ENCODE measurements at regions not wholly inside any gene's neighbourhood (a gene's known extent, or its start where the extent isn't known, plus 50 kb on each side); places are given as distances from the start of the nearest gene placed in this dataset.

DNA sequence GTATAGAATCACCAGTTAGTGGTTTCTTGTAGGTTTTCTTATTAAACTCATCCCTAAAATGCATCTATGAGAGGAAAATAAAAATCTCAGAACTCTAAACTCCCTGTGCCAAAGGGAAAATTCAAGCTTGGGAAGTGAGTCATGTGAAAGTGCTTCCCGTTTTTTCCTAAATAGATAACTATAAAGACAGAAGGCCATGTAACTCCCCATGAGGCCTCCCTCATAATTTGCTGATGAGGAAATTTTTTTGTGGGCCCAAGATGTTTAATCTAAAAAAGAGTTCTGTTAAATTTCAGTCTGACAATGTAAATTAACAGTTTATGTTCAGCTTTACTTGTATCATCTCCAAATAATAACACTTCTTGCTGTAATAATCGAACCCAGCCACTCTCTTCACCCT lies 1273.9 kb downstream of the OTOL1 start:
- H3K27ac ChIP-seq (ENCODE audit: low read depth, low read length), result no peak overlapping the region
- H3K27me3 ChIP-seq (ENCODE audit: control insufficient read depth, insufficient read depth, low read length), result no peaks in the 10 kb centered on the region
- no peak overlapping the region for H3K9ac ChIP-seq (ENCODE audit: low read depth, low read length)
- no peaks in the 10 kb centered on the region for H3K36me3 ChIP-seq (ENCODE audit: control insufficient read depth, insufficient read depth, low read length)
- H3K4me3 ChIP-seq (ENCODE audit: low read depth, low read length), result no peak overlapping the region
- H3K9me3 ChIP-seq (ENCODE audit: control insufficient read depth, insufficient read depth, low read length), result peaks cover 11% of the 10 kb centered on the region; the same call in 1 of the 2 replicates
- H3K4me1 ChIP-seq (ENCODE audit: control insufficient read depth, insufficient read depth, low read length), result peaks cover 16% of the 10 kb centered on the region

DNA sequence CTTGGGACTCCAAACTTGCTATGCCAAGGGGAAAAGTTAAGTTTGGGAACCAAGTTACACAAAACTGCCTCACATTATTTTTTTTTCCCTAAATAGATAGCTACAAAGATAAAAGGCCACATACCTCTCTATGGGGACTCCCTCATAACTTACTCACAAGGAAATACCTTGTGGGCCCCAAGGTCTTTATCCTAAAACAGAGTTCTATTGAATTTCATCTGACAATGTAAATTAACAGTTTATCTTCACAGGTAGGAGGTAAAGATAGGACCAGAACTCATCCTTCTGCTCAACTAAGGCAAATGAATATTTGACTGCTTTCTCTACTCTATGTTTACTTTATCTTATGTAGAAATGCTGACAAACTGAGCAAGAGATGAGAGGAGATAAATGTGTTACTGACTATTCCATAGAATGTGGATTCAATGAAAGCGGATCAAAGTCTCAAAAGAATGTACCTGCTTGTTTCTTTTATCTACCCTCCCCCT lies 1278.0 kb downstream of the OTOL1 start:
- H3K36me3 ChIP-seq (ENCODE audit: control insufficient read depth, insufficient read depth, low read length), result no peaks in the 10 kb centered on the region
- H3K27ac ChIP-seq (ENCODE audit: low read depth, low read length), result peak overlapping the region; percentile 87
- H3K27me3 ChIP-seq (ENCODE audit: control insufficient read depth, insufficient read depth, low read length), result no peaks in the 10 kb centered on the region
- H3K9me3 ChIP-seq (ENCODE audit: control insufficient read depth, insufficient read depth, low read length), result no peaks in the 10 kb centered on the region
- H3K4me1 ChIP-seq (ENCODE audit: control insufficient read depth, insufficient read depth, low read length), result peaks cover 18% of the 10 kb centered on the region
- H3K9ac ChIP-seq (ENCODE audit: low read depth, low read length), result no peak overlapping the region
- H3K4me3 ChIP-seq (ENCODE audit: low read depth, low read length), result no peak overlapping the region

DNA sequence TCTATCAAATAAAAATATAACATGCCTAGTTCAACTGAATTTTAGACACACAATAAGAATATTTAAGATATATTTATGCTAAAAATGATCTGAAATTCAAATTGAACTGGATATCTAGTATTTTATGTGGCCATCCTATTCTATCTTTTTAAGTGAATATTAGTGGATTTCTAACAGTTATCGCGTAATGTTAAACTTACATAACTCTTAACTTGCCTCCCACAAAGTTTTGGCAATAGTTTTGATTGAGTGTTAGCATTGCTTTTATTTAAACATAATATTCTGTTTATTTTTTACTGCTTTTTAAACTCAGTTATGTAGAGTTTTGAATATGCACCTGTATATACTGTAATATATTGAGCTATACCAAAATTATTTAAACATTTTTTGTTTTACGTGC lies 1279.5 kb downstream of the OTOL1 start:
- Histone ChIP-seq H3K9ac (ENCODE audit: low read depth, low read length) (no peak overlapping the region), H3K27ac (ENCODE audit: low read depth, low read length) (no peak overlapping the region), H3K9me3 (ENCODE audit: control insufficient read depth, insufficient read depth, low read length) (no peaks in the 10 kb centered on the region), H3K4me3 (ENCODE audit: low read depth, low read length) (no peak overlapping the region), H3K36me3 (ENCODE audit: control insufficient read depth, insufficient read depth, low read length) (no peaks in the 10 kb centered on the region), H3K4me1 (ENCODE audit: control insufficient read depth, insufficient read depth, low read length) (peaks cover 18% of the 10 kb centered on the region), H3K27me3 (ENCODE audit: control insufficient read depth, insufficient read depth, low read length) (no peaks in the 10 kb centered on the region)

DNA sequence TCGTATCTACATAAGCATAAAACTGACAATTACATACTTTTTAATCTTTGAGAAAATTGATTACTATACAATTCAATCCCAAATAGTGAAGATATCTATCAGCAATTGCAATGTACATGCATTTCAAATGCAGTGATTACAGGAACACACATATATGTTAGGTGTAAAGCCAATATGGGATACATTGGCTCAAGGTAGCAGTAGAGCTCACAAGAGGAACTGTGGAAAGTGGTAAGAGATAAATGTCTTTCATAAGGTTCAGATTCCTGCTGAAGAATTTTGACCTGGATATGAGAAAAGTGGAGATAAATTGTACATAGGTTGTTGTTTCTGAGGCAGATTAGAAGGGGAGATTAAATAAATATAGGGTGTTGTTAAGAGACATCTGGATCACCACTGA lies 1280.5 kb downstream of the OTOL1 start:
- H3K9ac ChIP-seq (ENCODE audit: low read depth, low read length), result no peak overlapping the region

DNA sequence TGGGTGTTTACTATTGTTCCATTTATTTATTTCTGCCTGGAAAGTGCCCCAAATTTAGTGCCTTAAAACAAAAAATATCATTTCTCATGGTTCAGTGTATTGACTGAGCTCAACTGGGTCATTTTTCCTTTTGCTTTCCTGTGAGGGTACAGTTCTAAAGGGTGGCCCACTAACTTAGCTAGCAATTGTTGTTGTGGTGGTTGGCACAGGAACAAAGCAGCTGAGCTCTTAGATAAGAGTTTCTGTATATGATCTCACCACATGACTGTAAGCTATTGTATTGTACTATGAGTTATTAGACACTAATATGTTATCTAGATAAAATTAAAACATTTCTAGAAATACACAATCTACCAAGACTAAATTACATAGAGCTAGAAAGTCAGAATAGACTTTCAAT lies 1283.7 kb downstream of the OTOL1 start:
- Histone ChIP-seq H3K27ac (ENCODE audit: low read depth, low read length) (no peak overlapping the region), H3K9ac (ENCODE audit: low read depth, low read length) (no peak overlapping the region), H3K36me3 (ENCODE audit: control insufficient read depth, insufficient read depth, low read length) (no peaks in the 10 kb centered on the region), H3K4me1 (ENCODE audit: control insufficient read depth, insufficient read depth, low read length) (peaks cover 5% of the 10 kb centered on the region), H3K4me3 (ENCODE audit: low read depth, low read length) (no peak overlapping the region), H3K27me3 (ENCODE audit: control insufficient read depth, insufficient read depth, low read length) (no peaks in the 10 kb centered on the region), H3K9me3 (ENCODE audit: control insufficient read depth, insufficient read depth, low read length) (peaks cover 8% of the 10 kb centered on the region; the same call in 1 of the 2 replicates)

More for the DNA sequence above, 1280.5 kb downstream of the OTOL1 start:
- Histone ChIP-seq H3K27me3 (ENCODE audit: control insufficient read depth, insufficient read depth, low read length) (no peaks in the 10 kb centered on the region), H3K27ac (ENCODE audit: low read depth, low read length) (no peak overlapping the region), H3K4me3 (ENCODE audit: low read depth, low read length) (no peak overlapping the region), H3K4me1 (ENCODE audit: control insufficient read depth, insufficient read depth, low read length) (peaks cover 18% of the 10 kb centered on the region), H3K9me3 (ENCODE audit: control insufficient read depth, insufficient read depth, low read length) (no peaks in the 10 kb centered on the region), H3K36me3 (ENCODE audit: control insufficient read depth, insufficient read depth, low read length) (no peaks in the 10 kb centered on the region)

DNA sequence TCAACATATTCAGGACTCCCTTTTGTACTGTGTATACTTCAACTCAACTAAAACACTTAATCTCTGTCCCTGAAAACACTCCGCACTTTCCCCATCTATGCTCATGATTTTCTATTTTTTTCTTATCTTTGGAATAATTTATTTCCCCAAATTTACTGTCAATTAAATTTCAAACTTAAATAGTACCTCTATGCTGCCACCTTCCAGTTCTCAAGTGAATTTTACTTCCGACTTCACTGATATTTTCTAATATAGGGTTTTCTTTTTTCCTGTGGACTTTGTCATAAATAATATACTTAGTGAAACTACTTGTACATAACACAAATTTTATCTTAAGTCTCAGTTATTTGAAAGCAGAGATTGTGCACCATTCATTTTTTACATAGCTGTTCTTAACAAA lies 1303.3 kb downstream of the OTOL1 start:
- Histone ChIP-seq H3K27me3 (ENCODE audit: control insufficient read depth, insufficient read depth, low read length) (no peaks in the 10 kb centered on the region), H3K4me3 (ENCODE audit: low read depth, low read length) (no peak overlapping the region), H3K36me3 (ENCODE audit: control insufficient read depth, insufficient read depth, low read length) (no peaks in the 10 kb centered on the region), H3K9me3 (ENCODE audit: control insufficient read depth, insufficient read depth, low read length) (no peaks in the 10 kb centered on the region), H3K27ac (ENCODE audit: low read depth, low read length) (no peak overlapping the region), H3K9ac (ENCODE audit: low read depth, low read length) (no peak overlapping the region), H3K4me1 (ENCODE audit: control insufficient read depth, insufficient read depth, low read length) (0 out of 2 replicates have a peak, but pooled peaks cover 5% of the 10 kb centered on the region)

DNA sequence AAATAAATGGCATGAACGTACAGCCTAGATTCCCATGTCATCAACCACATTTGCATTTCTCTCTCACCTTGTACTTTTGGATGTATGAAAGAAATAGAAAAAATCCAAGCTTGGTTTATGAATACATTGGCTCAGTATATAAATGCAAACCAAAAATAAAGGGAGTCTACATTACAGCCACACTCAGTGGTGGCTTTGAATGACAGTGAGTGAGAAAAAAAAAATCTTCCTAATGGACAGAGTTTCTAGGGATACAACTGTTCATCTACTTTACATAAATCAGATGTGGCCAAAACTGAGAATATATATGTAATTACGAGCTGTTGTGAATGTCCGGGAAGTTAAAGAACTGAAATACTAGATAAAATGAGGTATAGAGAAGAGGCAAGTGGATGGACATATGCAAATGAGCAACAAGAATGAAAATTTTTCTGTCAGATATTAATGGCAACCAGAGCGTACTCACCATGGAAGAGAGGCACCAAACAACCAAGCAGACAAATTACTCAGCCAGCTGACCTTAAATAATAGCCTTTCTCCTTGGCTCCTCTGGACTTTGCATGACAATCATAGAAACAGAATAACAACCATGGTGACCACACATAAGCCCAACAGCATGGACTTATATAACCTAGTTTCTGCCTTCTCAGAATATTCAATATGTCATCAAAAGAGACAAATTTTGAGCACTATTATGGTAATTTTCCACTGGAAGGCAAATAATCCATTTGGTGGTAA lies 1305.8 kb downstream of the OTOL1 start:
- no peak overlapping the region for H3K4me3 ChIP-seq (ENCODE audit: low read depth, low read length)
- no peaks in the 10 kb centered on the region for H3K36me3 ChIP-seq (ENCODE audit: control insufficient read depth, insufficient read depth, low read length)
- no peaks in the 10 kb centered on the region for H3K9me3 ChIP-seq (ENCODE audit: control insufficient read depth, insufficient read depth, low read length)
- H3K9ac ChIP-seq (ENCODE audit: low read depth, low read length), result no peak overlapping the region
- no peaks in the 10 kb centered on the region for H3K27me3 ChIP-seq (ENCODE audit: control insufficient read depth, insufficient read depth, low read length)
- H3K4me1 ChIP-seq (ENCODE audit: control insufficient read depth, insufficient read depth, low read length), result 0 out of 2 replicates have a peak, but pooled peaks cover 5% of the 10 kb centered on the region
- H3K27ac ChIP-seq (ENCODE audit: low read depth, low read length), result no peak overlapping the region

DNA sequence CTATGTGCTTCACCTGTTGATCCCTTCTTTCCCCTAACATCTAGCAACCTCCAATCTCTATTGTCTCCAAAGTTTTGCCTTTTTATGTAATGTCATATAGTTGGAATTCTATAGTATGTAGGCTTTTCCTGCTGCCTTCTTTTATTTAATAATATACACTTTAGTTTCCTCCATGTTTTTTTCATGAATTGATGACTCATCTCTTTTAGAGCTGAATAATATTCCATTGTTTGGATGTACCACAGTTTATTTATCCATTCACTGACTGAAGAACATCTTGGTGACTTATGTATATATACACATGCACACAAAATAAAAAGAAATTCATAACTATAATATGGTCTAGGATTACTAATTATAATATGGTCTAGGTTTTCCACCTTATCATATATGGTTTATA lies 1314.2 kb downstream of the OTOL1 start:
- Histone ChIP-seq H3K27ac (ENCODE audit: low read depth, low read length) (no peak overlapping the region), H3K27me3 (ENCODE audit: control insufficient read depth, insufficient read depth, low read length) (no peaks in the 10 kb centered on the region)

DNA sequence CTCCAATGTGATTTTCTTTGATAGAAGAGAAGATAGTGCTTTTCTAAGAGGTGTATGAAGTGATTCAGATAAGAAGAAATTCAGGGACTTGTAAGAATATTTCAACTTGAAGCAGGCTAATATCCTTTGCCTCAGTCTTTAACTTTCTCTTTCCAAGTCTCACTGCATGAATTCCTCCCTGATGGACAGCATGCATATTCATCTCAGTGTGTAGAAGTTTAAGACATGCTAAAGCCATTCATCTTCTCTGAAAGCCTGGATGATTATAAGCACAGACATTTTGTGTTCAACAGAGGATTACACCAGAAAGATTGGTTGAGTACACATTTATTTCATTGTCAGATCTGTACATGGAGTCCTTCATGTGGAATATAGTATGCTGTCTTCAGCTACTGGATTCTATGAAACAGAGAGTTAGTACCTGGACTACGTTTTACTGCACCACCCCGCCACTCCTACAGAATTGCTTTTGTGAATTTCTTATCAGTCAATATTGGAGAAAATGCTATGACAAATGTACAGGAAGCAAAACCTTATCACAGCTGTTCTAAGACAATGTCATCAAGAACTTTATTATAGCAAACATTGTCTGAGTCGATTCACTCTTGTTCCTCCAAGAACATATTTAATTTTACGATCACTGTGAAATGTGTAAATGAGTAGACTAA lies 1346.1 kb downstream of the OTOL1 start:
- no peak overlapping the region for H3K9ac ChIP-seq (ENCODE audit: low read depth, low read length)
- H3K9me3 ChIP-seq (ENCODE audit: control insufficient read depth, insufficient read depth, low read length), result no peaks in the 10 kb centered on the region
- H3K4me3 ChIP-seq (ENCODE audit: low read depth, low read length), result no peak overlapping the region

More for the DNA sequence above, 1314.2 kb downstream of the OTOL1 start:
- Histone ChIP-seq H3K9ac (ENCODE audit: low read depth, low read length) (no peak overlapping the region), H3K9me3 (ENCODE audit: control insufficient read depth, insufficient read depth, low read length) (no peaks in the 10 kb centered on the region), H3K36me3 (ENCODE audit: control insufficient read depth, insufficient read depth, low read length) (no peaks in the 10 kb centered on the region), H3K4me3 (ENCODE audit: low read depth, low read length) (no peak overlapping the region), H3K4me1 (ENCODE audit: control insufficient read depth, insufficient read depth, low read length) (no peaks in the 10 kb centered on the region)

DNA sequence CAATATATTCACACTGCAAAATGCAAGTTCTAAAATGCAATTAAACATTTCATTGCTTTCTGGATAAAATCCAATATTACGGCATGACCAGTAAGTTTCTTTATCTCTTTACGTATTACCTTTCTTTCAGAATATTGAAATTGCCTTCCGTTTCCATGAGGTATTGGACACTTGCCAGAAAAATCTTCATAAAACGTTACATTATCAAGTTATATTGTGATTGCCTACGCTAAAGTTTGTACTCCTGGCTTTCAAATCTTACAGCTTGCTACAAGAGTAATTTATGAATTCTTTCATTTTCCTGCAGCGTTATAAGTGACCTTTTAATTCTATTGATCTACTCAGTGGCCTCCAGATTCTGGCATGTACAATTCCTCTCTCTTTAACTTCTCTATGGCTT lies 1349.3 kb downstream of the OTOL1 start:
- Histone ChIP-seq H3K9me3 (ENCODE audit: control insufficient read depth, insufficient read depth, low read length) (no peaks in the 10 kb centered on the region), H3K27ac (ENCODE audit: low read depth, low read length) (no peak overlapping the region), H3K4me3 (ENCODE audit: low read depth, low read length) (no peak overlapping the region), H3K27me3 (ENCODE audit: control insufficient read depth, insufficient read depth, low read length) (no peaks in the 10 kb centered on the region), H3K36me3 (ENCODE audit: control insufficient read depth, insufficient read depth, low read length) (no peaks in the 10 kb centered on the region), H3K9ac (ENCODE audit: low read depth, low read length) (no peak overlapping the region), H3K4me1 (ENCODE audit: control insufficient read depth, insufficient read depth, low read length) (no peaks in the 10 kb centered on the region)

More for the DNA sequence above, 1346.1 kb downstream of the OTOL1 start:
- H3K4me1 ChIP-seq (ENCODE audit: control insufficient read depth, insufficient read depth, low read length), result no peaks in the 10 kb centered on the region
- no peaks in the 10 kb centered on the region for H3K27me3 ChIP-seq (ENCODE audit: control insufficient read depth, insufficient read depth, low read length)
- no peaks in the 10 kb centered on the region for H3K36me3 ChIP-seq (ENCODE audit: control insufficient read depth, insufficient read depth, low read length)
- H3K27ac ChIP-seq (ENCODE audit: low read depth, low read length), result no peak overlapping the region

DNA sequence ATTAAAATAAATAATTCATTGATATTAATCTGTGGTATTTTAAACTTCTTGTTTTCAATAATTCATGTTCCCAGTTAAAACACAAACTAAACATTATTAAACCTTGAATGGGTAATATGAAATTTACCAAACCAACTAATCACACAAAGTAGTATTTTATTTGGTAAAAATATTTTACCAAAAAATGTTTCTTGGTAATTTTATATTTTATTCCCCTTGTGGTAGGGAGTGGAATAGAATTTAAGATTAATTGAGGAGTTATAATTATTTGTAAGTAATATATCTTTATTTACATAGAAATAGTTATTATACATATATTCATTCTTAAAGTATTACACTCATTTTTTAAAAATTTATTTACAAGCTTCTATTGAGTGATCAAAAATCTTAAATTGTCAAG lies 1350.9 kb downstream of the OTOL1 start:
- Histone ChIP-seq H3K27ac (ENCODE audit: low read depth, low read length) (no peak overlapping the region), H3K27me3 (ENCODE audit: control insufficient read depth, insufficient read depth, low read length) (no peaks in the 10 kb centered on the region), H3K9me3 (ENCODE audit: control insufficient read depth, insufficient read depth, low read length) (no peaks in the 10 kb centered on the region), H3K4me3 (ENCODE audit: low read depth, low read length) (no peak overlapping the region), H3K36me3 (ENCODE audit: control insufficient read depth, insufficient read depth, low read length) (no peaks in the 10 kb centered on the region), H3K9ac (ENCODE audit: low read depth, low read length) (no peak overlapping the region), H3K4me1 (ENCODE audit: control insufficient read depth, insufficient read depth, low read length) (no peaks in the 10 kb centered on the region)
